GM21381 (cell line): ENCODE measurements at regions not wholly inside any gene's neighbourhood (a gene's known extent, or its start where the extent isn't known, plus 50 kb on each side); places are given as distances from the start of the nearest gene placed in this dataset.

Experiments used
- ATAC-seq: cut with Tn5 transposase; IDR thresholded peaks from one replicate; pipeline ENCODE4 v1.9.1; 2021; ENCODE audit warnings: mild to moderate bottlenecking, moderate library complexity; ENCODE audit not compliant: unreplicated experiment

DNA sequence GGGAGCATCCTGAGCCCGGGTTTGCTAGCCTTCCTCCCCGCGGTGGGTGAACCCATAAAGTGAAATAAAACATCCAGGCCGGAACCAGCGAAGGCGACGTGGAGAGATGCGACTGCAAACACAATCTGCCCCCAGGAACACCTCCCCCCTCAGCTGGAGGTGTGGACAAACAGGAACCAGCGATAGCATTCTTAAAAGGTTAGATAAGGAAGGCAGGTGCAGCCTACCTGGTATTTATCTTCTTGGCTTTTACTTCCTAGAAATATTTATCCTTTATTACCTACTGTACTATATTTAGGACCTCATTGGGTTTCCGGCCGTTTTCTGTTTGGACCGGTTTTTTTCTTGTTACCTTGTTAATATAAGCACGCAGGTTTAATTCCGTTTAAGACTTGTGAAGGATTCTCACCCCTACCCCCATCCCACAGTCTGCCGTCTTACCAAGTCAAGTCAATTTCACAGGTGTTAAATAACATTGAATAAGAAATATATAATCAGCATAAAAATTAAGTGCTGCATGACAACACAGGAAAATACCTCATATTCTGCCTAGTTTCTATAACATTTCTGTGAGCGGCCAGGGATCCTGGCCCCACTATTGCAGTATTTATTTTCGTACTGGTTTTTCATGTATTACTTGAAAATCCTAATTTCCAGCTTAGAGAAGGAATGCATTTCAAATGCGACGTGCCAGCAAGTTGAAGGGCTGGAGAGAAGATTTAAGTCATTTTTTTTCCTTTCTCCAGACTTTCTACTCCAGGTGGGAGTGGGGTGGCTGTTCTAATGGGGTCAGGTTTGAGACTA is 224.0 kb upstream of the ID2 start:
- ATAC-seq: no peak

DNA sequence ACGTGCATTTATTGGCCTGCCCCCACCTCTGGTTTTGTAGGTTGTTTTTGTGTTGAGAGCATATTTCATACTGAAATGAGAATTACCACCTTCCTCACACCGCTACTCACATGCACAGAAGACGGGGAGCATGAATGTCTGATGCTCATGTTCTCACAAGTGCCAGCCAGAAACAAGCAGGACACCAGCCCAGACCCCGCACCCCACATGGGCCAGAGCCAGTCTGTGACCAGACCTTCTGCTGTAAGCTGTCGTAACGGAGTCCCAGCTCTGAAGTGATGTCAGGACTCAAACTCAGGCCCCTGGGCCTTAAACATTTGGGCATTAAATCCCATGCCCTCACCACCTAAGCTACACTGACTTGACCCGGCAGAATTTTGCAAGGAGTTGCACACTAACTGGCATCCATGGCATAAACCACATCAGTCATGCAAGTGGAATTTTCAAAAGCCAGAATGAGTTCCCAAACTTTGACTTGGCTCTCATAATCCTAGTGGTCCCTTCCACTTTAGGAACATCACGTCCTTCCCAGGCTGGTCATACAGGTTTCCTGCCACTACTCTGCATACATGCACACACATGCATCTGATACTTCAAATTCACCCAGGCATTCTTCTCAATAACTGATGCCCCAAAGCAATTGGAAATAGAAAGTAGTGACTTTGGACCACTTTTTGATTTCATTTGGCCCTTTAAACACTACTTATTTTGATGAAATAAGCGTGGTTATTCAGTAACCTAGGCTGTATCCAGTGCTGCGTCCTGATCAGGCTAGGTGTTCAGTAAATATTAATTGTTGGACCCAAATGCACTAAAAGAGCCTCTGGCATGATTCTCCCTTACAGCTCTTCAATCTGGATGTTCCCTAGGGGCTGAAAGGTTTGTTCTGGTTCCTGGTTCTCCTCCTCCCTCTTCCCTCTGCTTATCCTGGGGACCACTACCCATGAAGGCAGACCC is 223.1 kb upstream of the ID2 start:
- ATAC-seq: no peak

DNA sequence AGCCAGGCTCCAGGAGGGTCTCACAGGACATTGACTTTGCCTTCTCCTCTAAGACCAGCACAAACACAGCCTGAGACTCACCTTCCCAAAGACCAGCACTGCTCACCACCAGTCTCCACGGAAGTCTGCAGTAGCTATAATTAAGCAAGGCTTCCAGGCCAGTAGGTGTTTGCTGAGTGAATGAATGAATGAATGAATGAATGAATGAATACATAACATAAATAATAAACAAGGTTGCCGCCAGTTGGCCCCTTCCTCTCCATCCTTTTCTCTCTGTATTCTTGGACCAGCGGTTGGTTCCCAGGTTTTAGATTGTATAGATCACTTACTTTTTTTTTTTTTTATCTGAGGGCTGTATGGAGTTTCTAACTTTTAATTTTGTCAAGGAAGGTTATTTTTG is 222.4 kb upstream of the ID2 start:
- ATAC-seq: no peak

DNA sequence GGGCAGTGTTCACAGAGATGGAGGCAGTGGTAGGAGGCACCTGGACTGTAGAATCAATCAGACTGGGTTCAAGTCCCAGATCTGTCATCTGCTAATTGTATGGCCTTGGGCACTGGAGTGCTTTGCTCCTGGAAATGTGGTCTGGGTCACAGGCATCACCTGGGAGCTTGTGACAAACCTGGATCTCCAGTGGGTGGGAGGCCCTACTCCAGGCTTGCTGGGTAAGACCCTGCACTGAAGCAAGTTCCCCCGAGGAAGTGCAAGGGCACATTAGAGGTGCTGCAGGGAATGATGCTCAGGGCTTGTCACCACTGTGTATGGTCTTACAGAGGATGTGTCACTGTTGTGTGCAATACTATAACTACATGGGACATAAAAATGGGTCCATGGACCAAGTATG is 220.5 kb upstream of the ID2 start:
- no peak for ATAC-seq

DNA sequence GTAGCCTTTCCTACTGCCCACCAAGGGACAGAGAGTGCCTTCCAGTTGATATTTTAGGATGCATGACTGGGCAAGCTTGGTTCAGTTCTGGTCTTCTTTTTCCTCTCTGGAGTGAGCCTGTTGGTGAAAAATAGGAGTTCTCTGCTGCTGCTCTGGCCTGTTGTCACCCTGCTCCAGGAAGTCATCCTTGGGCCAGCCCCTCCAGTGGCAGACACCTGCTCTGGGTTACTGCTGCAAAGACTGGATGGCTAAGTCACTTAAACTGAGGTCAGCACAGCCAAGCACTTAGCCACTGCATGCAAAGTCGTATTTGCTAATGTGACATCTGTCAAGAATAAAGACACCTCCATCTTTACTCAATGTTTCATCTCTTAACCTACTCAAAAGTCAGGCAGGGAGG is 219.6 kb upstream of the ID2 start:
- ATAC-seq: no peak

DNA sequence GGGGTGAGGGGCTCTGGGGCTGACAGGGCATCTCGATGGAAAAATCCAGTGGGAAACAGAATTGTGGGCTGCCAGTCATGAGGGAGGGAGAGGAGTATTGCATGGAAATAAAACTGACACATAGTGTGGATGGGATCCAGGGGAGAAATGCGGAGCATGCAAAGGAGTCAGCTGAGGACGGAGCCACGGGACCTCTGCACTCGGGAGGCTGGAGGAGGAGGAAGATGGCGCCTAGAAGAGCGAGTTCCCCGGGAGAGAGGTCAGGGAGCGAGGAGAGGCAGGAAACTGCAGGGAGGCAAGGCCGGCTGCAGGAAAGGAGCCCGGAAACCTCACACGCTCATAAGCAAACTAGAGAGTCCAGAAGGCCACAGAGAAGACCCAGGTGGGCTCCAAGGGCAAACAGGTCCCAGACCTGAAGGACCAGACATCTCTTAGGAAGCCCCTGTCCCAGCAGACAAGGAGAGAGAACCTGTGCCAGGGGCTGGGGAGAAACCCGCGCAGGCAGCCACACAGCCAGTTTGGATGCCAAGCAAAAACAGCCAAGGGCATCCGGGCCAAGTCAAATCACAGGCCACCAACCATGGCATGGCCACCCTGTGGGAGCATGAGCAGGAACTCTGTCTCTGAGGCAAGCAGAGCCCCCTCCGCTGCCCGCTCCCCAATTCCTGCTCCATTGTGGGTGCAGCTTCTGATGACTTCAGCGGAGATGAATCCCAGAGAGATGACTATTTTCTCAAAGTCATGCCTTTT is 218.8 kb upstream of the ID2 start:
- no peak for ATAC-seq

DNA sequence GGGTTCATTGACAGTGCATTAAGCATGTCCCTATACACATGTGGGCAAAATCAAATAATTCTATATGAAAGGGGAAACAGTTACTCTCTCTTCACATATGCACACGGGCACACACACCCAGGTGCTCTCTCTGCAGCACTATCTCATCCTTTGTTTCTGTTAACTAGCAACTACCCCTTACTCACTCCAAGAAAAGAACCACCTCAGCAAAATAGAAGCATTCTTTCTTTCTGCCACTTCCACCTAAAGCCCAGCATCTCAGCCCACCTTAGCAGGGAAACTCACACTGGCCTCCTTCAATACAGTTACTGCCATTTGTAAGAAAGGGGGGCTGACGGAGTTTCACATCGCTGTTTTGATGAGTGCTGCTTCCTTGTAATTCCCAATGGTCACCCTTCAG is 216.3 kb upstream of the ID2 start:
- ATAC-seq: no peak

DNA sequence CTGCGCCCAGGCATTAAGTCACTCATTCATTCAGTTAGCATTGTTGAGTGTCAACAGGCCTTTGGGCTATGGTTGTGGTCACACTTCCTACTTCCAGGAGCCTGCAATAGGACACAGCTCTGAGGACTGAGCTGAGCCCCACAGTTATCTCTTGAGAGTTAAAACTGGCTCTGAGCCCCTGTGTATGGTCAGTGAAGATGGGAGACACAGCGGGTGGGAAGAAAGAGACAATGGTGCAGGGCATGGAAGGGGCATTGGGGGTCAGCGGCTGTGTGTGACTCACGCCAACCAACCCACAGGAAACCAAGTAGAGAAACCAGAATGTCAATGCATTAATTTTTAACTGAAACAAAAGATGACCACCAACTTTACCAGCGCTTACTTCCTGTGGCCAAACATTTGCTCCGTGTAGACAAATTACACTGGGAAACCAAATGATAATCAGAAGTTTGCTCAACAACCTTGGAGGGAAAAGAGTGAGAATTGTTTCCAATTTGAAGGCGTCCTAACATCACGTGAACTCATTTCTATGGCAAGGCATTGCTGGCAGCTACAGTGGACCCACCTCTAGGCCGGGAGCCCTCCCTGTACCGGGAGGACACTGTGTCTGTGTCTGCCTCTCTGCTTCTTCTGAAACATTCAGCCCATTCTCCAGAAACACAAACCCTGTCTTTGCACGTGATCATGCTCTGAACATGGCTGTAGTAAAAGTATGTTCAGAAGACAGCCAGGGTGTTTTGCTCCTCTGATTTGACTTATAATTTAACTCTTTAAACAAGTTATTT is 212.0 kb upstream of the ID2 start:
- peak; percentile 58 for ATAC-seq

DNA sequence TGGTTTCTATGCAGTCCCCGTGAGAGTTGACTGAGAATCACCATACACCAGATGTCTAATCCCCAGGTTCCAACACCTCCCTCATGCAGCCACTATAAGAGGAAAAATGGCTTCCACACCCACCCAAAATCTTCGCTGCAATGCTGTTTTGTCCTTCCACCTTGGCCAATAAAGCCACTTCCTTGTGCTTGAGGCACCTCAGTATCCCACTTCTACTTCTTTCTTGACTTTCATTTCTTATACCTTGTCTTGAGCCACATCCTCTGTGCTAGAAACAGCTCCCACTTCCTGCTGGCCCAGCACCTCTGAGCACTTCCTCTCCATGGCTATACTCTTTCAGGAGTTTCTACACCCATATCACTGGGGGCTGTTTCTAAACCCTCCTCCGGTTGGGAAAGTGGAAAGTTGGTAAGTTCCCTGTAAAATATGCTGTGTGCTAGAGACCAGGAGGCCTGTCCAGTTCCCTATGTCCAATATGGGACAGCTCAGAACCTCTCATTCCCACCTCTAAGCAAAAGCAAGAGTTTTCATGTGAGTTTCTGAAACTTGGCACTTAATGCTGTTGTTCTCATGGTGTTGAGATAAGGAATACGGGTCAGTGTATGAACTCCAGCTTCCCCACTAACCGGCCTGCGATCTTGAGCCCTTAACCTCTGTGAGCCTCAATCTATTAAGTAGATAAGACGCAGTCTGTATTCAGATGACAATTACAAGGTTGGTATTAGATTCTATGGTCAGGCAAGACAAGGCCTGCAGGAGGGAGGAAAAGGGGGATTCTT is 209.1 kb upstream of the ID2 start:
- peak; percentile 44 for ATAC-seq

DNA sequence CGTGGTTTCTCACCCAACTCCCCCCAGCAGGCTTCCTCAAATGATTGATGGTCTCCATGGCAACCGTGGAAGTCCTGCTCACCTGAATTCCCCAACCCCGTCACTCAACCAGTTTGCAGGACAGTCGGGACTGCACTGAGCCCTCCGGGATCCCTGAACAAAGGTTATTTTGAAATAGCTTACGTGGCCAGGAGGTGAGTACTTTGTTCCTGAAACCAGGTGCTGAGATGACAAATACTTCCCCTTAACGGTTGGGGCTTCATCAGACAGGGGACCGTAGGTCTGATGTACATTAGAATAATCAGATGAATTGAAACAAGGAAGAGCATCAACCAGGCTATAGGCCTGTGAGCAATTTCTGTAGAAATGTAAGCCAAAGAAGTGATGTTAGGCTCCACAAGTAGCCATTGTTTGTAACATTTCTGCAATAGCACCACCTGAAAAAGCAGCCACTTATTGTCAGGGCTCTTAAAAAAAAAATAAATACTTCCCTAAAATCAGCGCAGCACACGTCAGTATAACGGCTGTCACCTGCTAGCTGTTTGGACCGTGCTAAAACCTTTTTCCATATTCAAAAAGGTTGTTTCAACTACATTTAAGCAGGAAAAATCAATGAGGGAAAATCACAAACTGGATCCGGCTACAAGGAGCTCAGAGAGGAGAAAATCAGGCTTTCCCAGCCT is 206.4 kb upstream of the ID2 start:
- peak; percentile 26 for ATAC-seq

DNA sequence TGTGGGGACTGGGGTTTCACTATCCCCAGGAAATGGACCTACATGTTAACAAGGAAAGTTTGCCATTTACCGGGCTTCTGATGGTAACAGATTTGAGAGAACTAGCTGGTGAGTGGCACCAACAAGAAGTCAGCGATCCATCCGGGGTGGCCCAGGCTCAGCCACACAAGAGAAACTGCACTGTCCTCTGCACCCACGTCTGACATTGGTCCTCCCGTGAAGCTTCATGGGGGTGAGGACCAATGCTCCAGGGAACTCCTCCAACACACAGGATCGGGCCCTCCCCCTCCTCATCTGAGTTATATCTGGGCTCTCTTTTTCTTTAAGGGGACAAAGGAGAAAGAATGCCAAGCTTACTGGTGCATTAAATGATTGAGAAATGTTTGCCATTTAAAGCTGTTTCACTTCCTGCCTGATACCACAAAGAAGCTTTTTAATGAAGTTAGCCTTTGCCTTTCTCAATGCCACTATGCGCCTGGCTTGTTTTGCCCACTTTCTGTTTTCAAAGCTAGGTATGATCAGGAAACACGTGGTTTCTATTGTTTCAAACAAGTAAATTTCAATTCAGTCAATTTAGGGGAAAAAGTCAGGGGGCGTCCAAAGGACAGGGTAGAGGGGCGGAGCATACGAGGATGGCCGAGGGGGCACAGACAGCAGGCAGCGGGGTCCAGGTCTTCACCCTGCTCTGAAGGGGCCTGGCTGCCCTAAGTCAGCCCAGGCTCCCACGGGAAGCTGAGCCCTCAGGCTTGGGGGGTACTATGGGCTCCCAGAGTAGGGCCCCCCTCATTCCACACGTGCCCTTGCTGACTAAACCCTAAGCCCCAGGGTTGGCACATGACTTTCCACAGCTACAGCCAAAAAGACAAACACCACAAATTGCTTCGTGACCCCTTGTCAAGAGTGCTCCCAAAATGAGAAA is 204.0 kb upstream of the ID2 start:
- peak; percentile 49 for ATAC-seq

DNA sequence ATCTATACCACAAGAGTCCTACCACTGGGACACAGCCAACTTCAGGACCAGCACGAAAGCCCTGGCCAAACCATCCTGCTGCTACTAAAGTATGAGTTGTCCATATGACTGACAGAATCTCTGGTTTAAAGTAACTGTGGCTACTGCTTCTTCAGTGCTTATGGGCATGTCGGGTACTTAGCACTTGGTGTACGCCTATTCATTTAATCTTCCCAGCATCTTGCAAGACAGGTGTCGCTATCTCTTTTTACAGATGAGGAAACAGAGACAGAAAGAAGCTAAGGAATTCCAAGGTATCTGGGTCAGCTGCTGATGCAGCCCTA is 203.4 kb upstream of the ID2 start:
- no peak for ATAC-seq

DNA sequence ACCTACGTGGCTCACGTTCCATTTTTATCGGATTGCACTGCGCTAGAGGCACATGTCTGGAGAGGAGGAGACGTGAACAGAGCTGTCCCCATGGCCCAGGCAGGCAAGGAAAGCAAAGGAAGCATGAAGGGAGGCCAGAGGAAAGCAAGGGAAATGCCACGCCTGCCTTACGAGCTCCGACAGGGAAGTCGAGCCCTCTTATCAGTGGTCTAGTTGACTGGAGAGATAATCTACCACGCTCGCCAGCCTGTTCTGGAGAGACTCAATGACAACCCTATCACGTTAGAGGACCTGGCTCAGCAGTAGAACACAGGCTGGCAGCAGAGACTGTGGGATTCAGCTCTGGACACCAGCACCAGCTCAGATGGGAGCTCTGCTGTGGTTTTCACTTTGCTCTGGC is 202.6 kb upstream of the ID2 start:
- no peak for ATAC-seq

DNA sequence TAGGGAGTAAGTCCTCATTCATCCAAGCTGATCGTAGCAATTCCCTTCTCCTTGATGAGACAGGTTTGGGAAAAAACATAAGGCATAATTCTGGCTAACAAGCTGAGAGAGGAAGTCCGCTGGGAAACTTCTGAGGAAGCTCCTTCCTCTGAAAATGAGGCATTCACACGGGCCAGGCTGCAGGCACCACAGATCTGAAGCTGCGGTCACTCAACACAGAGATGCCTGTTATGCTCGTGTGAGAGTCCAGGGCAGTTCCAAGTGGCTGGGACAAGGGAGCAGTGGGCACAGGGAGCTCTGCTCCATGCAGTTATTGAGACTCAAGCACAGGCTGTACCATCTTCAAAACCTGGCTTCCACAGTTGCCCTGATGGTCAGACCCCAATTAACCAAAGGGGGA is 200.9 kb upstream of the ID2 start:
- ATAC-seq: no peak

DNA sequence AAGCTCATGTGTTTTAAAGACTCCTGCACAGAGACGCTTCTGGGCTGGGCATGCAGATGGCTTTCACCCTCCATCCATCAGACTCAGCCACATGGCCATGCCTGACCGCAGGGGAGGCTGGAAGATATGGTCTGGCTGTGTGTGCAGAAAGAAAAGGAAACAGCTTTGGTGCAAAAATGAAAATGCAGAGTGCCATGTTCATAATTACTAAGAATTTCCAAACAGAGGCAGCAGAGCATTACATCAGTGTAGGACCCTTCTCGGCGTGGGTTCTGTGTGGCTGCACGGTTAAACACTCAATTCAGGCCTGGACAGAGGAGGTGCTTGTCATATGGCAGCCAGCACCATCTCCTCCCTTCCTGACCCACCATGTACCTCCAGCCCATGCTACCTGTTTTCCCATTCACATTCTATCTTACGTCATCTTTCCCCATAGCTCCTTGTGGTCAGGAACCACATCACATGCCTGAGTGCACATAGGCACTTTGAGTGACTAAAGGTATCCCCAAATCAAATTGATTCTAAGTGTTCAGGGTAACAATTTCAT is 200.3 kb upstream of the ID2 start:
- ATAC-seq: peak; percentile 41

DNA sequence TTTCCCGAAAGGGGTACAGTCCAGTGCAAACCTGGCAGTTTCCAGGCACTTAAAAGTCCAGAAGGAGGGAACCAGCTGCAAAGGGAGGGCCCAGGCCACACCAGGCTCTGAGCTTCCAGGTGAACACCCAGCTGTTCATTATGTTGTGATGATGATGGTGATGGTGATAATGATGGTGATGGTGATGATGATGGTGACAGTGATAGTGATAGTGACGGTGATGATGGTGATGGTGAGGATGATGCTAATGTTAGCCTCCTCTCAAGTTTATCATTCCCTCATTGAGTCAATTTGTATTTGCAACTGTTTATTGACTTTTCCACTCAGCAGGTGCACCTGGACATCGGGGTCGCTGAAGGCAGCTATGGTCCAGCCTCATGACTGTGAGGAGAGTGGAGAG is 199.4 kb upstream of the ID2 start:
- ATAC-seq: no peak

DNA sequence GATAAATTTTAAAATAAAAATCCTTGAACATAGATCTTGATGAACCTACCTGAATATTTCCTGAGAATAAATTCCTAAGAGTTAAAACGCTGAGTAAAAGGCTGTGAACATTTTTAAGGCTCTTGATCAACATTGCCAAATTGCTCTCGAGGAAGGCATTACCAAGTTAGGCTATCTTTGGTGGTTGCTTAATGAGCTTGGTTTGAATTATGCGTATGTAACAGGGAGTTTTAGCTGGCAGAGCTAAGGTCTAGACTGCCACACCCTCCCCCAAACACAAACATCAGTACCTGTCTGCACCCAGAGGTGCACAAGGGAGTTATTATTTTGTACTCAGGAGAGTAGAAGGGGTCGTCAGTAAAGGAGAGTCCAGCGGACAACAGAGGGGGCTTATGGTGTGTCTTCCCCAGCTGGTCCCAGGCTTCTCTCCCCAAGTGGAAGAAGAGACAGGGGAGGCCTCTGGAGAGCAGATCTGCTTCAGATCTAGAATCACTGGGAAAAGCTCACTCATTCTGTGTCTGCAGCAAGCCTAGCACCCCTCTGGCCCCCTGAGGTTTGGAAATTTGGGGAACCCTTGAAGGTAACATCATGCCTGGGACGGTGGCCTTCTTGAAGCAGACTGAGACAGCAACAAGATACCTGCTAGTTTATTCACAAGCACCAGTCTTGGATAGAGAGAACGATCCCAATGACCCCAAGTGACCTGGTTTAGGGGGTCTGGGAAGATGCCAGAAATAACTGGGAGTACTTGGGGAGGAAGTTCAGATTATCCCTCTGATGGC is 197.2 kb upstream of the ID2 start:
- no peak for ATAC-seq
